Activated CD4-positive, CD25-positive, alpha-beta regulatory T cell (primary cell): ENCODE measurements at regions not wholly inside any gene's neighbourhood (a gene's known extent, or its start where the extent isn't known, plus 50 kb on each side); places are given as distances from the start of the nearest gene placed in this dataset.
"Not testable (repeated sequence)": the region's sequence is repeated elsewhere in the genome, so short reads cannot be mapped to it uniquely, and the experiment has no call there.

Experiments used
- DNase-seq, 4 experiments: peaks; one replicate each; lab custom pipeline; 2025; lab: John Stamatoyannopoulos, UW

GRCh38 chr2:111668274-111668616 lies 215.7 kb downstream of the ANAPC1 start:
- DNase-seq: no peak

GRCh38 chr2:111668741-111669140 lies 215.3 kb downstream of the ANAPC1 start:
- no peak for DNase-seq

GRCh38 chr2:111669928-111670695 lies 213.9 kb downstream of the ANAPC1 start:
- DNase-seq: no peak

GRCh38 chr2:111670776-111671175 lies 213.2 kb downstream of the ANAPC1 start:
- no peak for DNase-seq

- no peak for DNase-seq
Observed at GRCh38 chr2:111671426-111672150, 212.4 kb downstream of the ANAPC1 start.

GRCh38 chr2:111672641-111673040 lies 211.4 kb downstream of the ANAPC1 start:
- not testable (repeated sequence) for DNase-seq

- DNase-seq: no peak
Observed at GRCh38 chr2:111673526-111673925, 210.5 kb downstream of the ANAPC1 start.

GRCh38 chr2:111675419-111676194 lies 208.4 kb downstream of the ANAPC1 start:
- DNase-seq: no peak

GRCh38 chr2:111676291-111676822 lies 207.6 kb downstream of the ANAPC1 start:
- no peak for DNase-seq

GRCh38 chr2:111678161-111678560 lies 205.8 kb downstream of the ANAPC1 start:
- no peak for DNase-seq

- no peak for DNase-seq
Observed at GRCh38 chr2:111678651-111679050, 205.3 kb downstream of the ANAPC1 start.

- no peak for DNase-seq
Observed at GRCh38 chr2:111679202-111679601, 204.8 kb downstream of the ANAPC1 start.

- no peak for DNase-seq
Observed at GRCh38 chr2:111684611-111685010, 199.4 kb downstream of the ANAPC1 start.

- no peak for DNase-seq
Observed at GRCh38 chr2:111685342-111685741, 198.7 kb downstream of the ANAPC1 start.

- DNase-seq: no peak
Observed at GRCh38 chr2:111686994-111687393, 197.0 kb downstream of the ANAPC1 start.

GRCh38 chr2:111687911-111688310 lies 196.1 kb downstream of the ANAPC1 start:
- DNase-seq: no peak

- DNase-seq: no peak
Observed at GRCh38 chr2:111688482-111688881, 195.5 kb downstream of the ANAPC1 start.

GRCh38 chr2:111689174-111689573 lies 194.8 kb downstream of the ANAPC1 start:
- DNase-seq: no peak

GRCh38 chr2:111689941-111690340 lies 194.1 kb downstream of the ANAPC1 start:
- no peak for DNase-seq

GRCh38 chr2:111691164-111691875 lies 192.7 kb downstream of the ANAPC1 start:
- no peak for DNase-seq

- DNase-seq: no peak
Observed at GRCh38 chr2:111692311-111692710, 191.7 kb downstream of the ANAPC1 start.

GRCh38 chr2:111694700-111695101 lies 189.3 kb downstream of the ANAPC1 start:
- DNase-seq: no peak
